CD4-positive, CD25-positive, alpha-beta regulatory T cell (primary cell): ENCODE measurements at regions not wholly inside any gene's neighbourhood (a gene's known extent, or its start where the extent isn't known, plus 50 kb on each side); places are given as distances from the start of the nearest gene placed in this dataset.

Experiments
- ATAC-seq, 2 donors: fragments of 150-1000 bp; cut with Tn5 transposase; one replicate each; pipeline ENCODE4 v1.10.0; 2021; ENCODE audit warnings: low read depth in 2 of 2, moderate number of reproducible peaks in 2 of 2, moderate library complexity in 1 of 2
- DNase-seq, 3 donors: peaks; one replicate each; pipeline versions ENCODE4 v3.0.0 to v3.0.0-alpha.2; 2012 to 2022; ENCODE audit warnings: mixed read lengths in 1 of 3
- H3K27ac ChIP-seq: one replicate; pipeline ENCODE4 v1.7.0; 2013; ENCODE audit warnings: mild to moderate bottlenecking, low read length; ENCODE audit not compliant: insufficient read depth, poor library complexity, severe bottlenecking
- H3K27me3 ChIP-seq: one replicate; pipeline ENCODE4 v1.7.0; 2013; ENCODE audit warnings: low read length; ENCODE audit not compliant: control insufficient read depth, insufficient read depth
- H3K36me3 ChIP-seq: one replicate; pipeline ENCODE4 v1.7.0; 2013; ENCODE audit warnings: mild to moderate bottlenecking, low read length, moderate library complexity; ENCODE audit not compliant: control insufficient read depth, insufficient read depth
- H3K4me1 ChIP-seq: 2 replicates; pipeline ENCODE4 v1.7.0; 2013; ENCODE audit warnings: mild to moderate bottlenecking, low read length; ENCODE audit not compliant: insufficient read depth, control insufficient read depth, poor library complexity, severe bottlenecking
- H3K4me3 ChIP-seq: one replicate; pipeline ENCODE4 v1.7.0; 2013; ENCODE audit warnings: low read depth, mild to moderate bottlenecking, low read length, moderate library complexity
- H3K9me3 ChIP-seq, 2 experiments: 1 replicate in 1 of 2; 2 replicates in 1 of 2; pipeline ENCODE4 v1.7.0; 2013; ENCODE audit warnings: low read length in 2 of 2, mild to moderate bottlenecking in 1 of 2, moderate library complexity in 1 of 2; ENCODE audit not compliant: control insufficient read depth in 2 of 2
- H3K27ac Mint-ChIP-seq, 3 donors: one replicate each; pipeline ENCODE4 v1.8.0; 2020 to 2022; ENCODE audit warnings: mild to moderate bottlenecking in 3 of 3, mixed read lengths in 3 of 3, moderate library complexity in 2 of 3
- H3K27me3 Mint-ChIP-seq: one replicate; pipeline ENCODE4 v1.8.0; 2022; ENCODE audit warnings: mild to moderate bottlenecking, mixed read lengths
- H3K36me3 Mint-ChIP-seq: one replicate; pipeline ENCODE4 v1.8.0; 2020; ENCODE audit warnings: mixed read lengths
- H3K4me1 Mint-ChIP-seq, 4 donors: one replicate each; pipeline ENCODE4 v1.8.0; 2020 to 2022; ENCODE audit warnings: mixed read lengths in 4 of 4, mild to moderate bottlenecking in 1 of 4
- H3K4me3 Mint-ChIP-seq, 4 donors: one replicate each; pipeline ENCODE4 v1.8.0; 2020 to 2022; ENCODE audit warnings: mild to moderate bottlenecking in 4 of 4, mixed read lengths in 4 of 4, moderate library complexity in 3 of 4
- H3K9me3 Mint-ChIP-seq, 7 donors: one replicate each; pipeline ENCODE4 v1.8.0; 2020 to 2022; ENCODE audit warnings: mixed read lengths in 7 of 7, mild to moderate bottlenecking in 3 of 7, moderate library complexity in 2 of 7

GRCh38 chr4:146124023-146124680 is 51.4 kb upstream of the LSM6 start:
- DNase-seq (no peak), ATAC-seq (no peak)
- H3K4me1 ChIP-seq, result no peaks in the 10 kb centered on the region
- H3K27me3 Mint-ChIP-seq, result peaks cover 1% of the 10 kb centered on the region
- no peak overlapping the region for H3K27ac ChIP-seq
- no peaks in the 10 kb centered on the region for H3K4me1 Mint-ChIP-seq
- H3K9me3 Mint-ChIP-seq, result no peaks in the 10 kb centered on the region
- no peaks in the 10 kb centered on the region for H3K36me3 Mint-ChIP-seq
- H3K27ac Mint-ChIP-seq, result no peak overlapping the region
- no peaks in the 10 kb centered on the region for H3K36me3 ChIP-seq
- H3K4me3 ChIP-seq, result no peak overlapping the region
- no peak overlapping the region for H3K4me3 Mint-ChIP-seq
- H3K9me3 ChIP-seq, result no peaks in the 10 kb centered on the region
- H3K27me3 ChIP-seq, result peaks cover 11% of the 10 kb centered on the region

GRCh38 chr4:146123231-146123630 is 52.3 kb upstream of the LSM6 start:
- Mint-ChIP-seq H3K9me3 (no peaks in the 10 kb centered on the region), H3K36me3 (no peaks in the 10 kb centered on the region), H3K27me3 (peaks cover 9% of the 10 kb centered on the region), H3K4me3 (no peak overlapping the region), H3K27ac (no peak overlapping the region), H3K4me1 (no peaks in the 10 kb centered on the region)
- Histone ChIP-seq H3K27me3 (peaks cover 11% of the 10 kb centered on the region), H3K4me3 (no peak overlapping the region), H3K27ac (no peak overlapping the region), H3K9me3 (no peaks in the 10 kb centered on the region), H3K4me1 (no peaks in the 10 kb centered on the region), H3K36me3 (no peaks in the 10 kb centered on the region)
- DNase-seq (no peak), ATAC-seq (no peak)

- no peaks in the 10 kb centered on the region for H3K36me3 ChIP-seq
- peaks cover 14% of the 10 kb centered on the region for H3K27me3 ChIP-seq
- ATAC-seq, result no peak
- Mint-ChIP-seq H3K4me1 (no peaks in the 10 kb centered on the region), H3K4me3 (no peak overlapping the region), H3K27me3 (peaks cover 9% of the 10 kb centered on the region), H3K9me3 (peaks cover 0 to 1% (median 0%) of the 10 kb centered on the region in 7 donors), H3K27ac (no peak overlapping the region), H3K36me3 (no peaks in the 10 kb centered on the region)
- no peak overlapping the region for H3K4me3 ChIP-seq
- H3K4me1 ChIP-seq, result no peaks in the 10 kb centered on the region
- H3K27ac ChIP-seq, result no peak overlapping the region
- DNase-seq, result no peak
- H3K9me3 ChIP-seq, result no peaks in the 10 kb centered on the region
Measured at GRCh38 chr4:146122398-146122797, 53.1 kb upstream of the LSM6 start.

GRCh38 chr4:146121757-146122156 is 53.8 kb upstream of the LSM6 start:
- no peak for ATAC-seq
- Histone ChIP-seq H3K36me3 (no peaks in the 10 kb centered on the region), H3K4me1 (no peaks in the 10 kb centered on the region), H3K27me3 (peaks cover 14% of the 10 kb centered on the region), H3K4me3 (no peak overlapping the region), H3K9me3 (no peaks in the 10 kb centered on the region), H3K27ac (no peak overlapping the region)
- Mint-ChIP-seq H3K9me3 (peaks cover 0 to 1% (median 0%) of the 10 kb centered on the region in 7 donors), H3K36me3 (no peaks in the 10 kb centered on the region), H3K27ac (no peak overlapping the region), H3K4me1 (no peaks in the 10 kb centered on the region), H3K27me3 (peaks cover 9% of the 10 kb centered on the region), H3K4me3 (no peak overlapping the region)
- no peak for DNase-seq

GRCh38 chr4:146119845-146120404 is 55.6 kb upstream of the LSM6 start:
- Mint-ChIP-seq H3K27ac (no peak overlapping the region), H3K27me3 (peaks cover 10% of the 10 kb centered on the region), H3K9me3 (peaks cover 0 to 1% (median 0%) of the 10 kb centered on the region in 7 donors), H3K4me3 (no peak overlapping the region), H3K4me1 (no peaks in the 10 kb centered on the region), H3K36me3 (no peaks in the 10 kb centered on the region)
- no peak overlapping the region for H3K27ac ChIP-seq
- no peaks in the 10 kb centered on the region for H3K4me1 ChIP-seq
- H3K36me3 ChIP-seq, result no peaks in the 10 kb centered on the region
- ATAC-seq (no peak), DNase-seq (no peak)
- H3K9me3 ChIP-seq, result no peaks in the 10 kb centered on the region
- H3K27me3 ChIP-seq, result peaks cover 14% of the 10 kb centered on the region
- H3K4me3 ChIP-seq, result no peak overlapping the region

- Histone ChIP-seq H3K4me3 (no peak overlapping the region), H3K27me3 (peaks cover 2% of the 10 kb centered on the region), H3K9me3 (no peaks in the 10 kb centered on the region), H3K4me1 (no peaks in the 10 kb centered on the region), H3K27ac (no peak overlapping the region), H3K36me3 (no peaks in the 10 kb centered on the region)
- Mint-ChIP-seq H3K27me3 (peaks cover 16% of the 10 kb centered on the region), H3K27ac (no peak overlapping the region), H3K36me3 (no peaks in the 10 kb centered on the region), H3K4me1 (no peaks in the 10 kb centered on the region), H3K4me3 (no peak overlapping the region), H3K9me3 (peaks cover 0 to 1% (median 0%) of the 10 kb centered on the region in 7 donors)
- DNase-seq (no peak), ATAC-seq (no peak)
Measured at GRCh38 chr4:146114066-146114465, 61.5 kb upstream of the LSM6 start.

GRCh38 chr4:146113171-146113570 is 62.3 kb upstream of the LSM6 start:
- H3K27ac Mint-ChIP-seq, result no peak overlapping the region

GRCh38 chr4:146112389-146112788 is 63.1 kb upstream of the LSM6 start:
- Mint-ChIP-seq H3K36me3 (no peaks in the 10 kb centered on the region), H3K27me3 (peaks cover 9% of the 10 kb centered on the region)
- H3K36me3 ChIP-seq, result no peaks in the 10 kb centered on the region

More at GRCh38 chr4:146113171-146113570, 62.3 kb upstream of the LSM6 start:
- no peak for DNase-seq
- no peaks in the 10 kb centered on the region for H3K4me1 Mint-ChIP-seq
- H3K4me3 Mint-ChIP-seq, result no peak overlapping the region
- H3K36me3 Mint-ChIP-seq, result no peaks in the 10 kb centered on the region
- H3K27me3 Mint-ChIP-seq, result peaks cover 9% of the 10 kb centered on the region
- Histone ChIP-seq H3K9me3 (no peaks in the 10 kb centered on the region), H3K4me1 (no peaks in the 10 kb centered on the region), H3K27me3 (peaks cover 4% of the 10 kb centered on the region), H3K4me3 (no peak overlapping the region), H3K27ac (no peak overlapping the region), H3K36me3 (no peaks in the 10 kb centered on the region)
- H3K9me3 Mint-ChIP-seq, result peaks cover 0 to 1% (median 0%) of the 10 kb centered on the region in 7 donors
- no peak for ATAC-seq

More at GRCh38 chr4:146112389-146112788, 63.1 kb upstream of the LSM6 start:
- no peak overlapping the region for H3K27ac Mint-ChIP-seq
- Histone ChIP-seq H3K4me3 (no peak overlapping the region), H3K27ac (no peak overlapping the region), H3K27me3 (peaks cover 2% of the 10 kb centered on the region), H3K4me1 (no peaks in the 10 kb centered on the region), H3K9me3 (no peaks in the 10 kb centered on the region)
- no peaks in the 10 kb centered on the region for H3K4me1 Mint-ChIP-seq
- ATAC-seq (no peak), DNase-seq (no peak)
- H3K4me3 Mint-ChIP-seq, result no peak overlapping the region
- H3K9me3 Mint-ChIP-seq, result no peaks in the 10 kb centered on the region
